Dedifferentiated amniotic fluid mesenchymal stem cell (primary cell): ENCODE measurements at regions not wholly inside any gene's neighbourhood (a gene's known extent, or its start where the extent isn't known, plus 50 kb on each side); places are given as distances from the start of the nearest gene placed in this dataset.
"Not testable (repeated sequence)": the region's sequence is repeated elsewhere in the genome, so short reads cannot be mapped to it uniquely, and the experiment has no call there.

ENCODE experiments used
- DNase-seq: peaks from one replicate; pipeline ENCODE4 v3.0.0-alpha.2; 2016; ENCODE audit errors: extremely low spot score

DNA sequence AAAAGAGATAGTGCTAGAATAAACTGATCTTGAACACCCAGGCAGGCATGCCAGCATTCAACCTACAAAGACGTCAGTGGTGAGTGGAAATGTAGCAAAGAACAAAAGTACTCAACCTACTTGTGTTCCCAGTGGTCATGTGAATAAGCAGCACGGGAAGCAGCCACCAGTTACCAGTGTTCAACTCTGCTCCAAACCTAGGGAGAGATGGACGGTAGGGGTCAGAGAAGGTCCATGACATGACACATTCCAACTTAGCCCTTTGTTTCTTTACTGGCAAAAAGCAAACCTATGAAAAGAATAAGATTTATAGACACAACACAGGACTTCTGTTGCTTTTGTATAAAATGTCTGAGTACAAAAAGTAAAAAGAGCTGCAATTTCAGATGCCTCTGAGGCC lies 511.4 kb downstream of the XPNPEP1 start:
- DNase-seq, result no peak

DNA sequence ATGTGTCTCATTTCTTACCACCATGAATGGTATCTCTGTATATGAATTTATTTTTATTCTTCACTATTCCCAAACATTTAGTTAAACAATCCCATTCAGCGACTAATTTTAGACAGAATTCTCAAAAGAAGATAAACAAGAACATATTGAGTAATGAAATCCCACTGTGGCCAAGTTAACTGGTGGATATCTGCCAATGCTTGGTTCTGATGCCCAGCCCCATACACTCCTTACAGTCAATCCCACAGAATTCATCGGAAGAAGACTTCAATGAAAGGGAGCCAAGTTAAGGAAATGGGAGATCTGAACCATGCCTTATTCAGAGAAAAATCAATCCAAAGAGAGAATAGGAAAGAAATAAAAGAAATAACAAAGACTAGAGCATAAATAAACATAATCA lies 518.0 kb downstream of the XPNPEP1 start:
- no peak for DNase-seq

DNA sequence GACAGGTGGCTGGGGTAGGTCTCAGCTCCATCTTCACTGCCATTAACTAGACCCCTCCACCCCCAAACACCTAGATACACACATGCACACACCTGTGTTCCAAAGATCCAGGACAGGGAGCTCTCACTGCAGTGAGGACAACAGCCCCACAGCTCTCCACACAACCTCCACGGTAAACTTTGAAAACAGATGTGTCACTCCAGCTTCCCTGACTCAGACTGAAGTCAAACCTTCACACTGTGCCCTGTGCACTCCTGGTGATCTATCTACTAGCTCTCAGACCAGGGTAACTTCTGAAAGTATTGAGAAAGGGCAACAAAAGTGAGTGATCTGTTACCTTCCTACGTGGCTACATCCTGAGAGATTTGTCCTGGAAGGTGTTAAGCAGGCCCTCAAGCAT lies 519.8 kb downstream of the XPNPEP1 start:
- DNase-seq, result no peak

DNA sequence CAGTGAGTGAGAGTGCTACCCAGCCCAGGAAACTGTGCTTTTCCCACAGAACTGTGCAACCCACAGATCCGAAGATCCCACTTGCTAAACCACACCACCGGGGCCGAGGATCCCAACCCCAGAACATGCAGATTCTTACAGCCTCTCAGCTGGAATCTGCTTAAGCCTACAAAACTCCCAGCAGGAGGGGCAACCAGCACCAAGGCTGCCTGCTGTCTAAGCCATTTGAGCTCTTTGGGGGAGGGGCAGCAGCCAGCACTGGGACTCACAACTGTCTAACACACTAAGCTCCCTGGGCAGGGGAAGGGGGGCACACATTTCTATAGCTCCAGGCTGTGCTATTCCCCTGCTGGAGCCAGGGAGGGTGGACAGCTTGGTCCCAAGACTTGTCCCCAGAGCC lies 529.9 kb downstream of the XPNPEP1 start:
- no peak for DNase-seq

DNA sequence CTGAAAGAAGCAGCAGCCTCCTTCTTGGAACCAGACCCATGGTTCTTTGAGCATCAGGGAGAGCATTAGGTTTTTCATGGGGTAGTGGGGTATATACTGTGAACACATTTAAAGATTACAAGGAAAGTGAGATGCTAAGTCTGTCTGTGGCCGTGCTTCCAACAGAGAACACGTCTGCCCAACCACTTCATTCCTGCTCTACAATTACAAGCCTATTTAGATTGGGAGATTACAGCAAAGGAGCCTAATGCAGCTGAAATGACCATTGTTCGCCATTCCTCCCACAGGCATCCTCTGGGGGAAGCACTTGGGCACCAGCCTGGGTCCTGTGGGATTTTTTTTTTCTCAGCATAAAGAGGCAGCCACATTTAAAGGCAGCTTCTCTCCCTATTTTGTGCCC lies 536.4 kb downstream of the XPNPEP1 start:
- DNase-seq, result no peak

- DNase-seq, result no peak
Measured at GRCh38 chr10:109386101-109386500, 537.2 kb downstream of the XPNPEP1 start.

GRCh38 chr10:109379186-109379585 lies 544.1 kb downstream of the XPNPEP1 start:
- DNase-seq, result no peak

DNA sequence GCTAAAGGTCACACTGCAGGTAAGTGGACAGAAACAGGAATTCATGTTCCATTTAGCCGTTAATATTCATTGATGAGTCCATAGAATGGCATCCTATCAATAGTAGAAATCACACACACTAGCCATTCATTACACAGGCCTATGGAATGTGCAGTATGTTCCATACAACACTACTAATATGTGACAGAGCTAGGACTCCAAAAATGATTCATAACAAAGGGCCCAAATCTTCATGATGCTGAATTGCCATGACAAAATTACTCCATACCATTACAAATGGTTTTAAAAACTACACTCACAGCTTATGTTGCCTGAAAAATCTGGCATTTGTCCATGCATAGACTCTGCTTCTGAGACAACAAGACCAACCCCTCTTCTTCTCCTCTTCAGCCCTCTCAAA lies 549.1 kb downstream of the XPNPEP1 start:
- peak; percentile 48 for DNase-seq

GRCh38 chr10:109359316-109359715 lies 564.0 kb downstream of the XPNPEP1 start:
- DNase-seq, result no peak

DNA sequence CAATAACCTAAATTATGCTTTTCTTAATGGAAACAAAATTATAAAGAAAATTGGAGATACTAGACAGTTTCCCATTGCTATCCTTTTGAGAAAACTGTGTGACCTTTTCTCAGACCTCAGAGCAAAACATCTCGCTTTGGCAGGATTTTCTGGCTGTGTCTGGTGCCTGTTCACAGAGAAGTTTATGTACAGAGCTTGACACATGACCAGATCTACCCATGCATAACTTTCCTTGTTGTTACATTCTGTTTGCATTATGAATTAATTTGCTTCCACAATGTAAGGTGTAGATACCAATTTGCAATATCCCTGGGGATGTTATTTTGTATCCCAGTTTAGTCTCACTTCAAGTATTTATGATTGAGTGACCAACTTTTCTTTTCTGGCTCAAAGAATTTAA lies 565.0 kb downstream of the XPNPEP1 start:
- no peak for DNase-seq

DNA sequence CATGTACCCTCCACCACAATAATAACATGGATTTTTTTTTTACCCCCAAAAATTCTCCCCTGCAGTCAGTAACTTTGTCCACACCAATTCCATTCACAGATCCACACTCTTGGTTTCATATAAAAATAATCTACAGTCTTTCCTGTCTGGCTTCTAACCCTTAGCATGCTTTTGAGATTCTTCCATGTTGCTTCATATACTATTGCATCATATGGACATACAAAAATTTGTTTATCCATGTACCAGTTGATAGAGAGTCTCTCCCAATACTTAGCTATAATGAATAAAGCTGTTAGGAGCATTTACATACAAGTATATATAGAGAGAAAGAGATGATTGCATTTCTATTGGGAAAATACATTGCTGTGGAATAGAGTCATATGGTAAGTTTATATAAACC lies 575.0 kb downstream of the XPNPEP1 start:
- DNase-seq, result no peak

GRCh38 chr10:109343293-109343692 lies 580.0 kb downstream of the XPNPEP1 start:
- no peak for DNase-seq

DNA sequence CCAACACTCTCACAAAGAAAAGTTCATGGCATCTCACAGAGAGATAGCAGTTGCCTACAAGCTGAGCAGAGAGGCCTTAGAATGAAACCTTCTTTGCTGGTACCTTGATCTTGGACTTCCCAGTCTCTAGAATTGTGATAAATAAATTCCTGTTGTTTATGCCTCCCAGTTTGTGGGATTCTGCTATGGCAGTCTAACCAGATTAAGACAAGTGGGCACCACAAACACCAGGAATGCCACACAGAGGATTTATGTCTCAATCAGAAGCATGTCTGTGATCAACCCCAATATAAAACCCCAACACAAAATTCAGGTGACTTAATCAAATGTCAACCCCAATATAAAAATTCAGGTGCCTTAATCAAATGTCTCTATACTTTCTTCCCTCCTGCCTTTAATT lies 581.3 kb downstream of the XPNPEP1 start:
- DNase-seq, result no peak

DNA sequence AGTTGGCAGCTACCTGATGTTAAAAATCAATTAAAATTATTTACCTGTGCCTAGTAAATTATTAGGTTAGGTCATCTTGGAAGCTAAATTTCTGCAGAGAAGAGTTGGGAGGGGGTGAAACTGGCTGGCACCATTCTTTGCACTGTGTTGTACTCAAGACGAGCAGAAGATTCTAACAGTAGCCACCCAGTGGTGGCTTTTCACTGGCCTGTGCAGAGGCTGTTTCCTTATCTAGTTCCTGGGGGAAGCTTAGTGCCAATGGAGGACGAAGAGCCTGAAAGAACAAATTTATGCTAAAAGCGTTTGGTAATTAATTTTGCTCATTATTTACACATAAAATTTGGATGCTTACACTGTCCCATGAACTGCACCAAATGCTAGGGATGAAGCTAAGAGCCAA lies 595.3 kb downstream of the XPNPEP1 start:
- DNase-seq, result no peak

DNA sequence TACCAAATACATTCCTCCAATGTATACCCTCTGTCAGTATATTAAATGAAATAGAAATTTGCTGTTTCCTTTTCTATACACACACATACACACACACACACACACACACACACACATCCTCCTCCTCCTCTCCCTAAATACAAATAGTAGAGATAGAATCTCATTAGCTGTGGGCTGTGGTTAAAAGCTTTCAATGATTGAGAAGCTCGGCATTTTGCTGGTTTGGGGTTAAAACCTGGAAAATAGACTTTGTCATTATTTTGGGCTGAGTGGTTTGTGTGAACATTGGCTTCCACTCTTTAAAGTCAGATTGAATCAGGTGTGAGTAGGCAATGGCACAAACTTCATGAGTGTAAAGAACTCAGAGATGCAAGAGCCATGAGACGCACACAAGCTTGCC lies 596.0 kb downstream of the XPNPEP1 start:
- DNase-seq, result no peak

DNA sequence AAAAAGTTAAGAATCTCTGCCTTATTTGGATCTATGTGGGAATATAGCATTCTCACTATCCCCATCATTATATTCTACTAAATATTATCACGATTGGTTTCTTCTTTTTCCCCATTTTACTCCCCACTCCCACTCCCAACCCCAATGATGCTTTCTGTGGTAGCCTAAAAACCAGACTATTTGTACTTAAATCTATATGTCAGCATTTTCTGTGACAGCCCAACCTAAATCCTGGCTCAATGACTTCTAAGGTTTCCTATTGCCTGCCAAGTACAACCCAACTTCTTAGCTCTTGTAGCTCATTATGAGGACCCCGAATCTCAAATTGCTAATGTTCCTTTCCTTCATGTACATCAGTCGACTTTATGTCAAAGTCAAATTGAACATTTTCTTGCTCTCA lies 598.6 kb downstream of the XPNPEP1 start:
- DNase-seq, result no peak

DNA sequence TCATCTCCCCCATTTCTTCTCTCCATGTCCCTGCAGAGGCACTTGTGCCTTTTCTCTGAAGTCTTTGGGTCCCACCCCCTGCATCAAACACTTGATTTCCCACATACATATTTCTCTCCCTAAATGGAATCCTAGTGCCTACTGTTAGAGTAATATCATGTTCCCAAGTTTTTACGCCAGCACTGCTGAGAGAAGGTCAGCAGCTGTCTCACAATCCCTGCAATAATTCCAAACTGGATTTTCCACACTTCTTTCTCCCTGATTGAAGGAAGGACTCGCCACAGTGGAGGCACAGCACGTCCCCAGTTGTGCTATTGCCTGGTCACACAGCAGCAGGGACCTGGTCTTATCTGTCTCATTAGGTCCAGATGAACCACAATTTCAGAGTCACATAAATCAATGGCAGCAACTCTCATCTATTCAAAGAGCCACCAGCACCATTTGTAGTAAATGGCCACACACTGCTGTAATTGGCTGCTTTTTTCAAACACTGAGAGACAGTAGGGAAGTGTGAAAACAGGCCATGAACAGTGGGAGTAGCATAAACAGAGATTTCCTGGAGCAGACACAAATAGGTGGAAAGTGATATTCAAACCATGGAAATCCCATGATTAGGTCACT lies 605.5 kb downstream of the XPNPEP1 start:
- no peak for DNase-seq

DNA sequence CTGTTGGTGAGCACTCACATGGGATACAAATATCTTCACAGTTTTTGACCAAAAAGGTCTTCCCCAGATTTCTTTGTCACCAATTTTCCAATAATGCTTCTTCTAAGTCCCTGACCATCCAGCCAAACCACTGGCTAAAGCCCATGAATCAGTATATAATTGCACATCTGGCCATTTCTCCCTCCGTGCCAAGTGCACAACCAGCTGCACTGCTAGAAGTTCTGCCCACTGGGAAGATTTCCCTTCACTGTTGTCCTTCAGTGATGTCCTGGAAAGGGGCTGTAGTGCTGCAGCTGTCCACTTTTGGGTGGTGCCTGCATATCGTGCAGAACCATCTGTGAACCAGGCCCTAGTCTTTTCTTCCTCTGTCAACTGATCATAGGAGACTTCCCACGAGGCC lies 609.3 kb downstream of the XPNPEP1 start:
- not testable (repeated sequence) for DNase-seq

DNA sequence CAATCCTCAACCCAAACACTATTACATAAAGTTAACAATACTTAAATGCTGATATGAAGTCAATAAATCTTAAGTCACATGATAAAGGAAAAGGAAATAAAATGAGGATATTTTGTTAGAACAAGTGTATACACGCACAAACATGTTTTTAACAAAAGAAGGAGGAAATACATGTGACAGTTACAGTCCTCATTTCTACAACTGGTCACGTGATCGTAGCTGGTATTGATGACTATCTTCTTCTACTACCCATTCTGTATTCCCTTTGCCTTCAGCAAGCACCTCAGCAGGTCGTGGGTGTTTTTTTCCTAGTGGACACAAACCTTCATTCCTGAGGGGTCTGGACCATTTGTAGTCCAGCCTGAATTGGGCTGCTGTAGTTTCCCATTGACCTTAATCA lies 610.8 kb downstream of the XPNPEP1 start:
- not testable (repeated sequence) for DNase-seq

GRCh38 chr10:109308971-109309370 lies 614.3 kb downstream of the XPNPEP1 start:
- no peak for DNase-seq

DNA sequence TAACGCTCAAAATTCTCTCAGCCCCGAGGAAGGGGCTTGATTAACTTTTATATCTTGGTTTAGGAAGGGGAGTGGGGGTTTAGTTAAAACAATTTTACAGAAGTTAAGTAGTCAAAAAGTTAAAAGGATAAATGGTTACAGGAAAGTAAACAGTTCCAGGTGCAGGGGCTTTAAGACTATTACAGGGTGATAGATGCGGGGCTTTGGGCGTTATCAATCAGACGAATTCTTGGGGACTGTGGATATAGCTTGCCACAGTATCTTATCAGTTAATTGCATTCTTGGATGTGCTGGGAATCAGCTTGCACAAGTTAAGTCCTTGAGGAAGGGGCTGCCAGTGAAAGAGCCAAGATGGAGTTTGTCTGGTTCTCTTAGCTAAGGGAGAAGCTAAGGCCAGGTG lies 616.2 kb downstream of the XPNPEP1 start:
- not testable (repeated sequence) for DNase-seq

DNA sequence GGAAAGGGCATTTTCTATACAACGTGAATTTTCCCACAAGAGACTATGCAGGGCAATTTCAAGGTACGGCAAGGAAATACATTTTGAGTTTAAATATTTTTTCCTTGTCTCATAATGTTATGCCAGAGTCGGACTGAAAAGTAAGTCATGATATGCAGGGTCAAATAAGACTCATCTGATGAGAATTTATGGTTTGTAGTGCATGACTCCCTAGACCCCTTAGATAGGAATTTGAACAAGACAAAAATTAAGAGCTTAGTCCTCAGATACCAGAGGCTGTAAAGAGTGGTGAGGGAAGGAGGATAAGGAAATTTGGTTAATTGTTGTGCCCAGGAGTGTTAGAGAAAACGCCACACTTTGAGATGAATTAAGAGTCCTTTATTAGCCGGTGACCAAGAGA lies 616.6 kb downstream of the XPNPEP1 start:
- no peak for DNase-seq

DNA sequence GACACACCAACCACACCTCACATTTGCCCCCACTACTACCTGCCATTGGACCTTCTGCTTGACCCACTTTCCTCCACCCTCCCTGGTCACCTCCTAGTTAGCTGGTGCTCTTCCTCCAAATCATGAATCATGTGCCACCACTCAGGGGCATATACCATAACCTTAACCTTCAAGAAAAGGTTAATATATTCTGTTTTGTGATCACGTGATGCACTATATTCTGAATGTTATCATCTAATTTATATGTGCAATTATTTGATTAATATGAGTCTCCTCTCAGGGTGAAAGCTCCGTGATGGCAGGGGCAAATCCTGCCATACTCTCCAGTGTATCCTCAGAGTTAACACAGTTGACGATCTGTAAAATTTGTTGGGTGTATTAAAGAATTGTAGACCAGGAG lies 635.5 kb downstream of the XPNPEP1 start:
- DNase-seq, result no peak

DNA sequence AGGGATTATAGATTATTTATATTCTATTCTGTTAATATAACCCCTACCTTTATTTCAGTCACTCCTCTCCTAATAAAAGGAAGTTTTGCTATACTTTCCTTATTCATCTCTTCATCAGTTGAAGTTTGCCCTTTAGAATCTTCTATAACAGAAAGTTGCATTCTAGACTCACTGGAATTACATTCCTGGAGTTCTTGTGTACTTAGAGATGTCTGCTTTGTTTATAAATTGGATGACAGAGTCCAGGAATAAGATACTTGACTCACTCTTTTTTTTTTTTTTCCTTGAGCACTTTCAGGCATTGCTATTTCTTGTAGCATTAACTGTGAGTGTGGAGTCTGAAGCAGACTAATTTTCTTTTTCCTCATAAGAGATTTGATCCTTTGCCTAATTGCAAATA lies 640.8 kb downstream of the XPNPEP1 start:
- DNase-seq, result peak; percentile 87

DNA sequence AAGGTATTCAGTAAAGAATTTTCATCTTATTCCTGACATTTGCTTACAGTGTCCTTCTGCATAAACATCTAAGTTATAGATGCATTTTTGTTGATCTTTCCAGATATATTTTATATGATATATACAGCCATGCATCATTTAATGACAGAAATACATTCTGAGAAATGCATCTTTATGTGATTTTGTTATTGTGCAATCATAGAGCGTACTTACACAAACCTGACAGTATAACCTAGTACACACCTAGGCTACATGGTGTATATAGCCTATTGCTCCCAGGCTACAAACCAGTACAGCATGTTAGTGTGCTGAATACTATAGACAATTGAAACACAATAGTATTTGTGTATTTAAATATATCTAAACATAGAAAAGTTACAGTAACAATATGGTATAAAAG lies 642.0 kb downstream of the XPNPEP1 start:
- no peak for DNase-seq
